ENCODE measurements at regions not wholly inside any gene's neighbourhood (a gene's known extent, or its start where the extent isn't known, plus 50 kb on each side); places are given as distances from the start of the nearest gene placed in this dataset.
"Not testable (repeated sequence)": the region's sequence is repeated elsewhere in the genome, so short reads cannot be mapped to it uniquely, and the experiment has no call there.

- ATAC-seq (no peak), DNase-seq (no peak)
- Histone ChIP-seq H3K27ac (no peak overlapping the region), H3K27me3 (no peaks in the 10 kb centered on the region), H3K4me1 (no peaks in the 10 kb centered on the region), H3K36me3 (no peaks in the 10 kb centered on the region), H3K4me3 (no peak overlapping the region), H3K9me3 (no peaks in the 10 kb centered on the region)
- intact Hi-C loops (cut with DNase I): no loop called here
- TF ChIP-seq CTCF (IDR thresholded peaks at IDR 0.05): no peak
These were observed 681.6 kb downstream of the KCNJ18 start for GRCh38 chr17:22373911-22374310.

- intact Hi-C loops (cut with DNase I): no loop called here
- Histone ChIP-seq H3K36me3 (no peaks in the 10 kb centered on the region), H3K27me3 (no peaks in the 10 kb centered on the region), H3K4me1 (no peaks in the 10 kb centered on the region), H3K27ac (no peak overlapping the region), H3K9me3 (no peaks in the 10 kb centered on the region), H3K4me3 (no peak overlapping the region)
- ATAC-seq: no peak
- no peak for DNase-seq
- no peak for TF ChIP-seq CTCF (IDR thresholded peaks at IDR 0.05)
These were observed 682.4 kb downstream of the KCNJ18 start for GRCh38 chr17:22374741-22375140.

GRCh38 chr17:22376747-22377146, 684.4 kb downstream of the KCNJ18 start:
- H3K9me3 ChIP-seq; ATAC-seq; H3K27ac ChIP-seq; H3K4me1 ChIP-seq; H3K4me3 ChIP-seq; DNase-seq; H3K36me3 ChIP-seq; intact Hi-C loops (cut with DNase I); H3K27me3 ChIP-seq: not testable (repeated sequence)

GRCh38 chr17:22378748-22379147, 686.4 kb downstream of the KCNJ18 start:
- H3K27me3 ChIP-seq; H3K4me3 ChIP-seq; intact Hi-C loops (cut with DNase I); H3K27ac ChIP-seq; H3K36me3 ChIP-seq; H3K4me1 ChIP-seq; ATAC-seq; H3K9me3 ChIP-seq; DNase-seq: not testable (repeated sequence)

- H3K4me3 ChIP-seq; intact Hi-C loops (cut with DNase I); H3K27me3 ChIP-seq; H3K27ac ChIP-seq; H3K9me3 ChIP-seq; ATAC-seq; H3K36me3 ChIP-seq; DNase-seq; H3K4me1 ChIP-seq: not testable (repeated sequence)
These were observed 689.3 kb downstream of the KCNJ18 start for GRCh38 chr17:22381589-22381988.

- H3K27ac ChIP-seq; H3K4me1 ChIP-seq; H3K4me3 ChIP-seq; ATAC-seq; H3K27me3 ChIP-seq; H3K9me3 ChIP-seq; intact Hi-C loops (cut with DNase I); H3K36me3 ChIP-seq: not testable (repeated sequence)
- DNase-seq: peak; percentile 75
These were observed 691.6 kb downstream of the KCNJ18 start for GRCh38 chr17:22383772-22384460.

GRCh38 chr17:22384461-22384800, 692.1 kb downstream of the KCNJ18 start:
- H3K9me3 ChIP-seq; H3K27me3 ChIP-seq; H3K36me3 ChIP-seq; intact Hi-C loops (cut with DNase I); DNase-seq; H3K4me3 ChIP-seq; H3K4me1 ChIP-seq; ATAC-seq; H3K27ac ChIP-seq: not testable (repeated sequence)

GRCh38 chr17:22398446-22398845, 706.1 kb downstream of the KCNJ18 start:
- ATAC-seq; DNase-seq; H3K27ac ChIP-seq; intact Hi-C loops (cut with DNase I); H3K27me3 ChIP-seq; H3K36me3 ChIP-seq; H3K4me1 ChIP-seq; H3K9me3 ChIP-seq; H3K4me3 ChIP-seq: not testable (repeated sequence)

GRCh38 chr17:22399037-22399436, 706.7 kb downstream of the KCNJ18 start:
- ATAC-seq; H3K9me3 ChIP-seq; H3K36me3 ChIP-seq; intact Hi-C loops (cut with DNase I); DNase-seq; H3K4me3 ChIP-seq; H3K4me1 ChIP-seq; H3K27ac ChIP-seq; H3K27me3 ChIP-seq: not testable (repeated sequence)

- H3K27ac ChIP-seq; H3K9me3 ChIP-seq; H3K27me3 ChIP-seq; ATAC-seq; H3K4me3 ChIP-seq; H3K36me3 ChIP-seq; intact Hi-C loops (cut with DNase I); DNase-seq; H3K4me1 ChIP-seq: not testable (repeated sequence)
These were observed 712.8 kb downstream of the KCNJ18 start for GRCh38 chr17:22405080-22405479.

Data from upper lobe of right lung (tissue), 1 donor.